Neuronal stem cell (in vitro differentiated cells): ENCODE measurements at regions not wholly inside any gene's neighbourhood (a gene's known extent, or its start where the extent isn't known, plus 50 kb on each side); places are given as distances from the start of the nearest gene placed in this dataset.

Experiments used
- DNase-seq: peaks from one replicate; pipeline ENCODE4 v3.0.0-alpha.2; 2013; ENCODE audit warnings: low spot score
- H2AFZ ChIP-seq: one replicate; pipeline ENCODE4 v1.6.1; 2013; ENCODE audit warnings: mild to moderate bottlenecking, low read length, inconsistent platforms
- H2AK5ac ChIP-seq: 2 replicates; pipeline ENCODE4 v1.6.1; 2013; ENCODE audit warnings: low read depth, mild to moderate bottlenecking, inconsistent platforms, low read length, moderate library complexity, mixed read lengths
- H2BK120ac ChIP-seq: 2 replicates; pipeline ENCODE4 v1.6.1; 2013; ENCODE audit warnings: low read depth, mild to moderate bottlenecking, inconsistent platforms, low read length, moderate library complexity, mixed read lengths
- H2BK12ac ChIP-seq: one replicate; pipeline ENCODE4 v1.6.1; 2013; ENCODE audit warnings: low read length, inconsistent platforms
- H2BK15ac ChIP-seq: 2 replicates; pipeline ENCODE4 v1.6.1; 2013; ENCODE audit warnings: mild to moderate bottlenecking, low read length, inconsistent platforms, mixed read lengths
- H2BK5ac ChIP-seq: one replicate; pipeline ENCODE4 v1.6.1; 2013; ENCODE audit warnings: inconsistent platforms, mild to moderate bottlenecking, low read length, moderate library complexity
- H3K14ac ChIP-seq: one replicate; pipeline ENCODE4 v1.6.1; 2013; ENCODE audit warnings: low read length, inconsistent platforms
- H3K18ac ChIP-seq: 2 replicates; pipeline ENCODE4 v1.6.1; 2013; ENCODE audit warnings: low read length, inconsistent platforms
- H3K23ac ChIP-seq: 2 replicates; pipeline ENCODE4 v1.6.1; 2013; ENCODE audit warnings: low read depth, mild to moderate bottlenecking, mixed read lengths, low read length, inconsistent platforms; ENCODE audit not compliant: poor library complexity
- H3K27ac ChIP-seq: replicated peaks from 3 replicates; pipeline ENCODE4 v1.5.1; 2013; ENCODE audit warnings: low read length, inconsistent platforms
- H3K27me3 ChIP-seq, 3 experiments: 2 replicates each; pipeline ENCODE4 v1.6.1; 2013; ENCODE audit warnings: low read length in 3 of 3, mild to moderate bottlenecking in 2 of 3, inconsistent platforms in 1 of 3, low read depth in 1 of 3, mixed read lengths in 1 of 3, moderate library complexity in 1 of 3; ENCODE audit not compliant: control insufficient read depth in 3 of 3, insufficient read depth in 3 of 3
- H3K36me3 ChIP-seq, 2 donors: replicated peaks in 1 of 2; 2 replicates each; pipeline ENCODE4 v1.6.1; 2013; ENCODE audit warnings: low read length in 2 of 2; ENCODE audit not compliant: control insufficient read depth in 2 of 2, insufficient read depth in 2 of 2
- H3K4ac ChIP-seq: 2 replicates; pipeline ENCODE4 v1.6.1; 2013; ENCODE audit warnings: inconsistent platforms, mild to moderate bottlenecking, low read length, moderate library complexity
- H3K4me1 ChIP-seq, 2 donors: 1 replicate in 1 of 2; 2 replicates in 1 of 2; pipeline ENCODE4 v1.6.1; 2013; ENCODE audit warnings: low read length in 2 of 2, low read depth in 1 of 2; ENCODE audit not compliant: control insufficient read depth in 2 of 2, insufficient read depth in 1 of 2
- H3K4me2 ChIP-seq: one replicate; pipeline ENCODE4 v1.6.1; 2013; ENCODE audit warnings: mild to moderate bottlenecking, low read length, inconsistent platforms; ENCODE audit not compliant: insufficient read depth, poor library complexity, severe bottlenecking
- H3K4me3 ChIP-seq, 2 donors: 2 replicates each; pipeline ENCODE4 v1.5.1; 2013; ENCODE audit warnings: low read length in 2 of 2, mild to moderate bottlenecking in 2 of 2, inconsistent platforms in 1 of 2, moderate library complexity in 1 of 2
- H3K79me1 ChIP-seq: one replicate; pipeline ENCODE4 v1.6.1; 2013; ENCODE audit warnings: low read depth, mild to moderate bottlenecking, inconsistent platforms, low read length, moderate library complexity
- H3K9ac ChIP-seq: one replicate; pipeline ENCODE4 v1.6.1; 2013; ENCODE audit warnings: mild to moderate bottlenecking, low read depth, low read length, inconsistent platforms; ENCODE audit not compliant: poor library complexity
- H3K9me3 ChIP-seq, 2 donors: replicated peaks in 1 of 2; 2 replicates each; pipeline versions ENCODE3 to v1.6.1; 2013; ENCODE audit warnings: low read length in 2 of 2, mild to moderate bottlenecking in 2 of 2, inconsistent platforms in 1 of 2, low read depth in 1 of 2, mixed read lengths in 1 of 2, moderate library complexity in 1 of 2; ENCODE audit not compliant: control insufficient read depth in 2 of 2, insufficient read depth in 1 of 2
- H4K8ac ChIP-seq: one replicate; pipeline ENCODE4 v1.6.1; 2013; ENCODE audit warnings: low read depth, mild to moderate bottlenecking, inconsistent platforms, low read length, moderate library complexity
- H4K91ac ChIP-seq: one replicate; pipeline ENCODE4 v1.6.1; 2013; ENCODE audit warnings: low read length, low read depth, mild to moderate bottlenecking, inconsistent platforms; ENCODE audit not compliant: poor library complexity
- WGBS, 2 donors: extraction: QIAGEN DNeasy Blood & Tissue Kit; methylation state at CpG; one replicate each; pipeline ENCODE4 v1.1.7; 2013; ENCODE audit warnings: missing lambda C conversion rate in 2 of 2, mixed read lengths in 1 of 2; ENCODE audit not compliant: insufficient read length in 2 of 2, insufficient replicate concordance in 1 of 2; ENCODE audit errors: extremely low coverage in 2 of 2; 5-methylcytosine and 5-hydroxymethylcytosine counted together

DNA sequence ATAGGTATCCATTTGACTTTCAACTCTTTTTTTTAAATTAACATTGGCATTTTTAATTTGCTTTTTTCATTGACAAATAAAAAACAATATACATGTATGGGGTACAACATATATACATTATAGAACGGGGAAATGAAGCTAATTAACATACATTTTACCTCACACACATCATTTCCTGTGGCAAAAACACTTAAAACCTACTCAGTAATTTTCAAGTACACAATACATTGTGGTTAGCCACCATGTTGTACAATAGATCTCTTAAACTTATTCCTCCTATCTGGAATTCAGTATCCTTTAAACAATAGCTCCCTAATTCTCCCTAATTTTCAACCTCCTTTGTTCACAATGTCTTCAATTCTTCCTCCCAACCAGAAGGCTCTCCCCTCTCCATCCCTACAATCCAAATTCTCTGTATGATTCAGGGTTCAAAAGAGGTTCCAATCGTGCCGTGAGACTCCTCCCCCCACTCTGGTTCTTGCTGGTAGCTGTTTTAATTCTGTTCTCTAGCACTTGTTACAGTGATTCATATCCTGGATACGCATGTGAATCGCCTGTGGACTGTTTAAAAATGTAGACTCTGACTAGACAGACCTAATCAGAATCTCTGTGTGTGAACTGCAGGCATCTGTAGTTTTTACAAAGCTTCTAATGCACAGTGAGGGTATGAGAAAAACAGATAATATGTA, 87.6 kb upstream of the DUSP10 start:
- Histone ChIP-seq H3K36me3 (no peaks in the 10 kb centered on the region), H3K23ac (no peak overlapping the region), H2BK15ac (no peak overlapping the region), H3K4ac (no peak overlapping the region), H2BK120ac (no peak overlapping the region), H3K9ac (no peak overlapping the region), H3K27ac (no peak overlapping the region), H4K8ac (no peak overlapping the region), H2AK5ac (no peak overlapping the region), H2BK12ac (no peak overlapping the region), H4K91ac (no peak overlapping the region), H2BK5ac (no peak overlapping the region), H3K14ac (no peak overlapping the region), H2AFZ (peak overlapping the region; percentile 46), H3K4me3 (no peak overlapping the region), H3K79me1 (no peaks in the 10 kb centered on the region), H3K4me2 (no peak overlapping the region), H3K9me3 (no peaks in the 10 kb centered on the region), H3K27me3 (no peaks in the 10 kb centered on the region), H3K4me1 (peaks cover 0 to 2% of the 10 kb centered on the region in 2 donors), H3K18ac (no peak overlapping the region)
- whole genome bisulfite sequencing, 2 donors, result no CpG with 5 or more reads among the region's 5 CpGs
- DNase-seq, result no peak

DNA sequence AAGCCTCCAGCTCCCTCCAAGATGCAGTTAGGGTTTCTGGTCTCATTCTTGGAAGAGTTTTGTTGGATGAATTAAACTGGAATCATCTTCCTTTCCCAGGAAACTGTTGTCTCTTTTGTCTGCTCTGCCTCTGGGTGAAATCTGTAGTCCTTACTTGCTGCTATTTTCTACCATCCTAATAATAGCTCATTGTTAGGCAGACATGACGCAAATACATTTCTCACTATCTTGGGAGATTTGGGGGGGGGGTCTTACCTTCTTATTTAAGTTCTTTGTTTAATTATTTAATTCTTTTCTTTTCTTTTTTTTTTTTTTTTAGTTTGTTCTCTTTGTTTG, 85.4 kb upstream of the DUSP10 start:
- Histone ChIP-seq H3K4ac (no peak overlapping the region), H3K4me3 (no peak overlapping the region)
- WGBS, 2 donors, result no CpG with 5 or more reads among the region's 1 CpG

DNA sequence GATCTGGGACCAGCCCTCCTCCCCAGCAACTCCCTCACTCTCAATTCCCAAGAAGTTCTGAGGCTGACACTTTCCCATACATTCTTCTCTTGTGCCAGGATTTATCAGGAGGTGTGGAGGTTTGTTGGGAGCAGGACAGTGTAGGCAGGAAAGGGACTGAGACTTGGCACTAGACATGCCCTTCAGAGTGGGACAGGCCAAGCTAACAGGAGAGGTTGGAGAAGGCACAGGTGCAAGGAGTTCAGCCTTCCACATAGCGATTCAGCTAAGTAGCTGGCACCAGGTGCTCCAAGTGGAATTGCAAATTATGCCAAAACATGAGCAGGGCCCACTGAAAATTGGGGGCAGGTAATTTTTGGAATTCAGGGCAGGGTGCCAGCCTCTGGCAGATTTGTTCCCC, 83.0 kb upstream of the DUSP10 start:
- H3K4ac ChIP-seq, result no peak overlapping the region
- no peak overlapping the region for H4K8ac ChIP-seq
- H3K4me2 ChIP-seq, result no peak overlapping the region
- H2AFZ ChIP-seq, result no peak overlapping the region
- WGBS, 2 donors, result no CpG with 5 or more reads among the region's 1 CpG
- no peak overlapping the region for H3K4me3 ChIP-seq
- H4K91ac ChIP-seq, result no peak overlapping the region
- no peak overlapping the region for H2BK12ac ChIP-seq
- H2BK15ac ChIP-seq, result no peak overlapping the region
- H2BK5ac ChIP-seq, result no peak overlapping the region
- DNase-seq, result no peak
- no peak overlapping the region for H3K27ac ChIP-seq
- no peak overlapping the region for H3K23ac ChIP-seq
- H3K36me3 ChIP-seq, result no peaks in the 10 kb centered on the region
- no peaks in the 10 kb centered on the region for H3K27me3 ChIP-seq
- H3K79me1 ChIP-seq, result no peaks in the 10 kb centered on the region
- no peak overlapping the region for H2AK5ac ChIP-seq
- H3K14ac ChIP-seq, result no peak overlapping the region
- H2BK120ac ChIP-seq, result no peak overlapping the region
- H3K9me3 ChIP-seq, result no peaks in the 10 kb centered on the region
- H3K9ac ChIP-seq, result no peak overlapping the region
- peaks cover 0 to 4% of the 10 kb centered on the region in 2 donors for H3K4me1 ChIP-seq
- no peak overlapping the region for H3K18ac ChIP-seq

More for the DNA sequence above, 85.4 kb upstream of the DUSP10 start:
- H3K4me2 ChIP-seq, result no peak overlapping the region
- no peak overlapping the region for H3K27ac ChIP-seq
- no peak overlapping the region for H2BK120ac ChIP-seq
- no peak overlapping the region for H2AFZ ChIP-seq
- H2BK12ac ChIP-seq, result no peak overlapping the region
- no peak for DNase-seq
- H3K27me3 ChIP-seq, result no peaks in the 10 kb centered on the region
- no peak overlapping the region for H3K9ac ChIP-seq
- no peak overlapping the region for H3K23ac ChIP-seq
- no peaks in the 10 kb centered on the region for H3K36me3 ChIP-seq
- no peaks in the 10 kb centered on the region for H3K9me3 ChIP-seq
- H4K91ac ChIP-seq, result no peak overlapping the region
- H3K79me1 ChIP-seq, result no peaks in the 10 kb centered on the region
- no peak overlapping the region for H3K18ac ChIP-seq
- H2BK15ac ChIP-seq, result no peak overlapping the region
- no peak overlapping the region for H2BK5ac ChIP-seq
- peaks cover 0 to 2% of the 10 kb centered on the region in 2 donors for H3K4me1 ChIP-seq
- no peak overlapping the region for H3K14ac ChIP-seq
- H4K8ac ChIP-seq, result no peak overlapping the region
- no peak overlapping the region for H2AK5ac ChIP-seq

GRCh38 chr1:221824025-221824424, 82.1 kb upstream of the DUSP10 start:
- Histone ChIP-seq H3K18ac (no peak overlapping the region), H3K36me3 (no peaks in the 10 kb centered on the region), H3K4me2 (no peak overlapping the region), H2BK120ac (no peak overlapping the region), H3K4ac (no peak overlapping the region), H2BK15ac (no peak overlapping the region), H3K27me3 (no peaks in the 10 kb centered on the region), H2BK12ac (no peak overlapping the region), H3K9ac (no peak overlapping the region), H3K4me1 (peaks cover 0 to 4% of the 10 kb centered on the region in 2 donors), H4K91ac (no peak overlapping the region), H3K9me3 (no peaks in the 10 kb centered on the region), H2BK5ac (no peak overlapping the region), H2AFZ (no peak overlapping the region), H3K23ac (no peak overlapping the region), H3K4me3 (no peak overlapping the region), H4K8ac (no peak overlapping the region), H3K79me1 (no peaks in the 10 kb centered on the region), H3K14ac (no peak overlapping the region), H3K27ac (no peak overlapping the region), H2AK5ac (no peak overlapping the region)
- WGBS, 2 donors, result no CpG with 5 or more reads among the region's 2 CpGs
- DNase-seq, result no peak
